Stimulated activated CD4-positive, alpha-beta T cell treated with anti-CD3 and anti-CD28 coated beads, Interleukin-1b, Interleukin-23, amount 100 ng/mL, for 48 hours (primary cell): ENCODE measurements at regions not wholly inside any gene's neighbourhood (a gene's known extent, or its start where the extent isn't known, plus 50 kb on each side); places are given as distances from the start of the nearest gene placed in this dataset.

Experiments
- DNase-seq: peaks from one replicate; pipeline ENCODE4 v3.0.0-alpha.2; 2020

DNA sequence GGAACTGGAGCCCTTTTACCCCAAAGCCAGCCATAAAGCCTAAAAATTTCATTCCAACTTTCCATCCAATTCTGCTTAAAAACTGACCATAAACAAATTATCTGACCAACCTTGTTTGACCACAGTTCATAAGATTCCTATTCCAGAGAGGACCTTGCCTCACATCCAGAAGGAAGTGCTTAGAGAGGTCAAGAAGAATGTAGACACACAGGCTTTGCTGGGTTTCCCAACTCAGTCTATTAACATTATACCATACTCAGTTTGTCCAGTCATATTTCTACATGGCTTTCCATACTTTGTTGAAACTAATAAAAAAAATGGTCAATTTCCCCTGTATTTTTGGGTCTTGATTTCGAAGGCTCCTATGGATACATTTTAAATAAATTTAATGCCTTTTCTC, 1522.5 kb downstream of the ARAP2 start:
- no peak for DNase-seq

DNA sequence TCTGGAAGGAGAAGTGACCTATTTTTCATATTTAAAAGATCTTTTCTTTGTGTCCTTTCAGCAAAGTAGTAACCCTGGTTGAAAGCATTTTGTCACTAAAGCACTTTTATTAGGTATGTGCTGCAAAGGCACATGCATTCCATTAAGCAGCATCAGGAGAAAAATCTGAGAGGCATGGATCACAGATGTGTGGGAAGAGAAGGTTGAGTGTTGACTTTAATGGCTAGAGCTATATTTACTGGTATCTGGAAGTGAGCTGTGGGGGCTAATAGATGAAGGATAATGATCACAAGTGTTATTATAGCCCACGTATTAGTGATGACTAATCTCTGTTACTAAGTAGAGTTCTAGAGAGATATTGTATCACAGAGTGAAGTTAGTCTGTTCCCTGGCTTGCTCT, 1520.7 kb downstream of the ARAP2 start:
- no peak for DNase-seq

DNA sequence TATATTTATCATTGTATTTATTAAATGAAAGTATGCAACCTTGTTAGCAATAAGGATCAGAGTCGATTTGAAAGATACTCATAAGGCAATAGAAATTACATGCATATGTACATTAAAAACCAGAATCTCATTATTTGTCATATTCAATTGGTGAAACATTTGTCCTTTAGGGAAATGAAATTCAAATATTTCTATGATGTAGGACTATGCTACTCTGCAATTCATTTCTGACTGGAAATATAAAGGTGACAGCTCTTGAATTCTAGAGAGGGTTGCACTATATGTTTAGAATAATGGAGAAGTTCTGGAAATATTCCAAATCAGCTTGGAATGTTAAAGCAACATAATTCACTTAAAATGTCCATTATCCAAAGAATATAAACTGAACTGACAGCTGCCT, 1519.8 kb downstream of the ARAP2 start:
- no peak for DNase-seq

DNA sequence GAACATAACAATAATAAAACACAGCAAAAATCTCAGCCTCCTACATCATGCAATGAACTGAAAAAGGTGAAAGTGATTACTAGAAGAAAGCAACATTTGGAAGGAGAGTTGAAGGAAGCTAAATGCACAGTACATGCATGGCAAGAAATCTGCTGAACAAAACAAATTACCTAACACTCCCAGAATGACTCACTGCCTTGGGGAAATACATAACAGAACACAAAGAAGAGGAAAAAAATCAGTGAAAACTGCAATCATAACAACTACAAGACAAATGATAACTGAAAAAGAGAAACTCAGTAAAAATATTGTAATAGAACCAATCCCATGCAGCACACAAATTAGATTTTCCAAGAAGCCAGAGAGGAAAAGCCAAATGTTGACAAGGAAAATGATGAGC, 1513.2 kb downstream of the ARAP2 start:
- no peak for DNase-seq

DNA sequence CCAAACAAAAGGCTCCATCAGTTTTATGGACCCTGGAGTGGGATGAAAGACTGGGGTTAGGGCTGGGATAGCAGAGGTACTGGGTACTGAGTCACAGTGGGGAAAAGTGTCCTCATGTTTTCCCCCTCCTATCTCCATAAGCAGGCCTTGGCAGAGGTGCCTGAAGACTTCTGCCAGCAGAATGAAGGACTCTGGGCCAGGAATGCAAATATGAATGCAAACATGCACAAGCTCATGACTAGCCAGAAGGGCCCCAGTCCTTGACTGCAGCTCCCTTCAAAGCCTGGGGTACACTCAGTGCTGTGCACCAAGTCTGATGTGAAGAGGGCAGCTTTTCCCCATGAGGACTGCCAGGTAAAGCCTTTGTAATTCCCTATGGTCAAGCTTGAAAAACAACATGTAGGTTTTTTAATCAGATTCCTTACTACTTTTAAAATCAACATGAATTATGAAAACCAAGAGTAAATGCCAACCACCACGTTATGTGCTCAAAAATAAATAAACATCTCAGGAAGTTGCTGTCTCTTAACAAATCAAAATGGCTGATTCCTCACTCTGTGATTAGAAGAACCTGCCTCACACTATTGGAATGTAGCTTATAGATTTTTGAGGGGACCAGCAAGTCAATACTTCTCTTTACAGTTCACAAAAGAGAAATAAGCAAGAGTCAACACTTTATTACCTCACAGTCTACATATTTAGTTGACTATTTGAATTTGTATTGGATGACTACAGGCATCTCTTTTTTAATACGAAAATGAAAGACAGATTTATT, 1512.0 kb downstream of the ARAP2 start:
- DNase-seq: no peak

DNA sequence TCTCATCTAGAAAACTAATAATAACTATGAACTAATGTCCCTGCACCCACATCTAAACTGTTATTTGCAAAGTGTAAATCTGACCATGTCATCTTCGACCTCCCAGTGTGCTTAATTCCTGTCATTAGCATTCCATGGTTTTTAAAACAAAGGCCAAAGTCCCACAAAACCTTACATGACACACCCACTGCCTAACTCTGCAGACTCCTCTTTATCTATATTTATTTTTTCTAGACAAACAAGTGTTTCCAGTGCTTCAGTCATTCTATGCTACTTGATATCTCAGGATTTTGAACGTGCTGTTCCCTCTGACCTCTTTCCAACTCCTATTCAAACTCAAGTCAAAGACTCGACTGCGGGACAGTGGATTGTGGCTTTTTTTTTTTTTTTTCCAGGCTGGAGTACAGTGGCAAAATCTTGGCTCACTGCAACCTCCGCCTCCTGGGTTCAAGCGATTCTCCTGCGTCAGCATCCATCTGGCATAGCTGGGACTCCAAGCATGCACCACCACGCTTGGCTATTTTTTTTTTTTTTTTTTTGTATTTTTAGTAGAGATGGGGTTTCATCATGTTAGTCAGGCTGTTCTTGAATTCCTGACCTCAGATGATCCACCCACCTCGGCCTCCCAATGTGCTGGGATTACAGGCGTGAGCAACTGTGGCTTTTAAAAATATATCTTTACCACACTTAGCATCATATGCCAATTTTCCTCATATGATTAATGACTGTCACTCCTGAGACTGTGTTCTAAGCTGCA, 1511.0 kb downstream of the ARAP2 start:
- no peak for DNase-seq

DNA sequence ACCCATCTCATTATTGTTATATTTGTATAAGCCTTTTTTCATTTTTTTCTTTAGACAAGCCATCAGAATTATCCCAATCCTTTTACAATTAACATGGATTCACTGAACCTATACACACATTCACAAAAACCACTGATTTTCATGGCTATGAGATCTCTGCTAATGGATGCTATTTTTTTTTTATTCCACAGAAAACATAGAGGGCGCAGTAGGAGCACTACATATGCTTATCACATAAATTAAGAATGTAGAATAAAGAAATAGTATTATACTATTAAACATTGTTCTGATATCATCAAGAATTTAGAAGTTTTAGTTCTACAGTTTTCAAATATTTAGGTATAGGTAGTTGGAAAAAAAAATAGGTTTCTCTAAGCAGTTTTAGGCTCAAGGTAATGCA, 1477.4 kb downstream of the ARAP2 start:
- DNase-seq: no peak

DNA sequence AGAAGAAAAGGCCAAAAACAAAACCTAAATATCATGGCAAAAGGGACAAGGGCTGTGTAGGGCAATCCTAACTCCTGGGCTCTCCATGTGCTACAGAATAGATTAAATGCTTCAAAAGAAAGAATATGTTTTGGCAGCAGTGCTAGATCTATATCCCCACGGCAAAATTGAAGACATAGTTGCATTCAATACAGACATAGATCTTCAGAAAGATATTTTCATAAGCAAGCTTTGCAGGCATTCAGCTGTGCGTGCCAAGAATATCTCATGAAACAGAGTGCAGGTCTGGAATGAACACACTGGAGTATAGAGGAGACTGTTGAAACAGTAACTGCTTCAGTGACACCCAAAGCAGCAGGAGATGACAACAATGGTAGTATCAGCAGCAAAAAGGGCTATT, 1476.9 kb downstream of the ARAP2 start:
- no peak for DNase-seq

DNA sequence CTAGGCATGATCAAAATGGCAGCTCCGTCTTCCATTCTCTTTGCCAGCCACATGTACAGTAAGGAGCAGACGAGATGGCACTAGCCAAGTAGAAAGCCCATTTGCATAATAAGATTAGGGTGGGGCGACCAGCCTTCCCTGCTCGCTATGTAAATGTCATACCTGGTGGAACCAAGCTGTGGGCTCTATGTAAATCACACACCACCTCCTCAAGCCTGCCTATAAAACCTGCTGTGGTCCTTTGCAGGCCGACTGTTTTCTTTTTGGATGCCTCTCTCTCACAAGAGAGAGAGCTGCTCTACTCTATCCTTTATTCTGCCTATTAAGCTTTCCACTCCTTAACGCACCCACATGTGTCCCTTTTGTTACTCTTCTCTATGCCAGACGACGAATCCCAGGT, 1472.7 kb downstream of the ARAP2 start:
- no peak for DNase-seq

DNA sequence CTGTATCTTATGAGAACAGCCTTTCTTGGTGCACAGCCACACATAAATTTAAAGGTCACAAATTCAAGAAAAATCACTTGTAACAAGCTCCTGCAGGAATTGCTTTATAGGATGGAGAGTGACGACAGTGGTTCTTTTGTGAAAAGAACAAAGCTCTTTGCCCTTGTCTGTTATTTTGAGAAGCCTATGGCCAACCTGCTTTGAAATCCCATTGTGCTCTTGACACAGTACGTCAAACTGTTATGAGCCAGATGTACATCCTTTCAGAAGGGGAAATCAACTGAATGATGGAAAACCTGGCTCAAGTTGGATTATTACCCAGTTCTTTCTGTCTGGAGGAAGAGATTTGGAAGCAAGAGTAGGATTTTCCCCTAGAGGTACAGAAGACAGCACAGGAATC, 1454.2 kb downstream of the ARAP2 start:
- no peak for DNase-seq

DNA sequence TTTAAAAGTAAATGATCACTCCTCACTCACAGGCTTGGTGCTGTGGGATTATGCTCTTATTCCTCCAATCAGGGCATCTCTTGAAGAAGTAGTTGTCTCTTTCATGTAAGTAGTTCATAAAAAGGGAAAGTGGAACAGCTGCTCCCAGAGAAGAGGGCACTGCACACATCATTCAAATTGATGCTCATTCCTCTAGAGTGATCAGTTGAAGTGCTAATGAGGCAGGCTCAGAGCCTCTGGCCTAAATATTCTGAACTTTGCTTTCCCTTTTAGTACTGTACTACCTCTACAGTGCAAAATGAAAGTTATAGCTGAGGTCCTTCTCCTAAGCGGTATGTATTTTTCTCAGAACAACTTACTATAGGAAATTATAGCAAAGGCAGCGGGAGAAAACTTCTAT, 1453.1 kb downstream of the ARAP2 start:
- no peak for DNase-seq

DNA sequence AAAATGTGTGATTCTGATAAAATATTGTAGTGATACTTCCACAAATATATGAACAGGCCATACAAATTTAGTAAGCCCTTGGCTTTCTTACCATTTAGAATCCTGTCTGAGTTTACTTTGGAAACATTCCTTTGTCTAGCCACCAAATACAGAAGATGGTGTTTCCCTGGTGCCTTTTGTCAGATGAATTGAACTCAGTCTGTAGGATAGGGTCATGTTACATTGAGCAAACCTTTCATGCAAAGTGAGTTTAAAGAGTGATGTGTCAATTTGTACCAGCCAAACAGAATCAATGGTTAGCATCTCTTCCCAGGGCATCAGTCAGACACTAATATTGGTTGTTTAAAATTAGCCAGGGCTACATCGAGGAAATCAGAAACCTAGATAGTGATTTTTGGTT, 1443.4 kb downstream of the ARAP2 start:
- DNase-seq: no peak

DNA sequence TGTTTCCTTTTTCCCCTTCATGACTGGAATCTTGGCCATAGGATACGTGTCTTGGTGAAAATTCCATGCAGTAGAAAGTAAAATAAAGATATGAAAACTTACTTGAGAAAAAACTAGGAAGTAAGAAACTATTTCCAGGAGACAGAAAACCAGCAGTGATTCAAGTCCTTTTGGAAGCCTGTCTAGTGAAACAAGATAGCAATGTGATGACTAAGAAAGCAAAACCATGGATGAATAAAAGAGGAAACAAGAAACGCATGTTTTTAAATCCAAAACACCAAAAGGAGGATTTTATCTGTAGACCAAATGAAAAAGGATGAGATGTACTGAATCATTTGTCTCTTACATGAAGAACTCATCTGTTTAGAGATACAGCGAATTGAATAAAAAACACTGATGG, 1430.0 kb downstream of the ARAP2 start:
- DNase-seq: no peak

DNA sequence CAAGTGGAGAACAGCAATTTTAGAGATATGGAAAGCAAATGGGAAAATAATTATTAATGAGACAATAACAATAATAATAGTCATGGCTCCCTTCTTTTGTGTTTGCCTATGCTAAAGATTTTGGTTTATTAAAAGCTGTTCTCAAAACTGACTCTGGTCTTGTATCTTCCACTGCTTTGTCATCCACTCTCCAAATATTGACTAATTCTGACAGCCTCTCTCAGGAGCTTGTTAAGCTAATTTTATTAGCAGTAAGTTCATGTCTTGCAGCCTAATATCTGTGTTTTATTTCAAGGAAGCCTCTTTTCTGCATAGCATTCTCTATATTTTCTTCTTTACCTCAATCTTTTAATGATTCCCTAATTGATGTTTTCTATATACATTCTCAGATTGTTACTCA, 1419.8 kb downstream of the ARAP2 start:
- no peak for DNase-seq

DNA sequence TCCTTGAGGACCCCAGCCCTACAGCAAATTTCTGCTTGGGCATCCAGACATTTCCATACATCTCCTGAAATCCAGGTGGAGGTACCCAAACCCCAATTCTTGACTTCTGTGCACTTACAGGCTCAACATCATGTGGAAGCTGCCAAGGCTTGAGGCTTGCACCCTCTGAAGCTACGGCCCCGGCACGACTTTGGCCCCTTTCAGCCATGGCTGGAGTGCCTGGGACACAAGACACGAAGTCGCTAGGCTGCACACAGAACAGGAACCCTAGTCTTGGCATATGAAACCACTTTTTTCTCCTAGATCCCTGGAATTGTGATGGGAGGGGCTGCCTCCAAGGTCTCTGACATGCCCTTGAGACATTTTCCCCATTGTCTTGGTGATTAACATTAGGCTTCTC, 1417.7 kb downstream of the ARAP2 start:
- no peak for DNase-seq

DNA sequence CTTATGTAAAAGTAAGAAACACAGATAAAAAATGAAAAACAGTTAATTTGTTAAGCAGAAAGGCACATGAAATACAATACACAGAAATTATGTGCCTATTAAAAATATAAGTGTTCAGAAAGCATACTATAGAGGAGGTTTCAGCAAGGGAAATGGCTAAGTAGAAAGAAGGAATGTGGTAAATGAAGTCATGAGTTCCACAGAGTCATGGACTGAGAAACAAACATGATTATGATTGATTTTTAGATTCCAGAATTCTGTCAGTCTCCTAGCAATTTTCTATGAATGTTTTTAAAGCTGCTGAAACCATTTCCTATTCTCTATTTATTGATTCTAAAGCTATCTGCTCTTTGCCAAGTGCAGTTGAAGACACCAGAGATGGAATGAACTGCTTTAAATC, 1398.4 kb downstream of the ARAP2 start:
- DNase-seq: no peak

DNA sequence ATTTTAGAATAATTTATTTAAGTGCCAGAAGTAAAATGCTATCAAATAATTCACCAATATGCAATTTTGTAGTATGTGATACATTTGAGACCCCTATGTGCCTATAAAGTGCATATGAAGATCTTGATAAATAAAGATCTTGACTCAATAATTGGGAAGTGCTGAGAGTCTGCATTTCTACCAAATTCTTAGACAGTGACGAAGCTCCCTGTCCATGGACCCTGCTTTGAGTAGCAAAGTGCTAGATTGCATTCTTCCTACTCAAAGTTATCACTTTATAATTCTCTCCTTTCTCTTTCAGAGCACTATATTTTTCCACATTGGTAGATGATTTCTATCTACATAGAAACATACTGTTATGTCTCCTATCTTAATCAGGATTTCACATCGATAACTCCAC, 1393.9 kb downstream of the ARAP2 start:
- DNase-seq: no peak

DNA sequence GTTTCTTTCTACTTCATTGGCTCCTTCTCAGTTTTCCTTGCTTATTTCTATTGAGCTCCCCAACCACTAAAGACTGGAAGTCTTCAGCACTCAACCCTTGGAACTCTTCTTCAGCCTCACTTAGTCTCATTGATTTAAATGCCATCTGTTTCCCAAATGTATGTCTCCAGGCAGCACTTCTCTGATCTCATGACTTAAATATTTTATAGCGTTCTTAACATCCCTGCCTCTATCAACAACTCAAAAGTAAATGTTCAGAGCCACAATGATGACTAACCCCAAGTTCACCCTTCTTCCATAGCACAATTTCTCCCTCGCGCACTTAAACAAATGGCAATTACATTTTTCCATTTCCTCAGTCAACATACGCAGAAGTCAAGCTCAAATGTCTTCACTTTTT, 1393.3 kb downstream of the ARAP2 start:
- DNase-seq: no peak

DNA sequence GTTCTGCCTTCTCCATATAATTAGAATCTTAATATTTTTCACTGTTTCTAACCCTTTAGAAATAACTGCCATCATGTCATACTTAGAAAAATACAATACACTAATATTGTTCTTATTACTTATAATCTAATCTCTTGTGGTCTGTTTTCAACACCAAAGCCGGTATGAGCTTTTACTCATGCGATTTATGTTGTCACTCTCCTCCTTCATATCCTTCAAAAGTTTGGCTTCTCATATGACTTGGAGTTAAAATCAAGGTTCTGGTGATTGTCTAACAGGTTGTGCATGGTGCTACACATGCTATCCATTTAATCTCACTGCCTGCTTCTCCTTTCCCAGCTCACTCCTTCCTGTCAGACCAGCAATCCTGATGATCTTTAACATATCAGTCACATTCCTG, 1392.9 kb downstream of the ARAP2 start:
- no peak for DNase-seq

DNA sequence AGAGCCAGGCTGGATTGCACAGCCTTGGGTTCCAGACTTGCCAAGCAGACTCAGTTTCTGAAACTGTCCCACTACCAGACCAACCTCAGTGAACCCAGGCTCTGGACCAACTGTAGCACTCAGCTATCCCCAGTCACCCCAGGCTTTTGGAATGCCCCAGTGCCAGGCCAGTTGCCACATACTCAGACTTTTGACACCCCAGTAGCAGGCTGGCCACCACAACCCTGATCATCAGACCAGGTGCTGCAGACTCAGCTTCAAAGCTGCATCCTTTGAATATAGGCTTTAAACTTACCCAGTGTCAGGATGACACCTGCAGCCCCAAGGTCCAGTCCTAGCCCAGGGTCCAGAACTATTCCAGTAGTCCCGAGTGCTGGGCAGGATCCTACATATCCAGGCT, 1389.9 kb downstream of the ARAP2 start:
- no peak for DNase-seq

DNA sequence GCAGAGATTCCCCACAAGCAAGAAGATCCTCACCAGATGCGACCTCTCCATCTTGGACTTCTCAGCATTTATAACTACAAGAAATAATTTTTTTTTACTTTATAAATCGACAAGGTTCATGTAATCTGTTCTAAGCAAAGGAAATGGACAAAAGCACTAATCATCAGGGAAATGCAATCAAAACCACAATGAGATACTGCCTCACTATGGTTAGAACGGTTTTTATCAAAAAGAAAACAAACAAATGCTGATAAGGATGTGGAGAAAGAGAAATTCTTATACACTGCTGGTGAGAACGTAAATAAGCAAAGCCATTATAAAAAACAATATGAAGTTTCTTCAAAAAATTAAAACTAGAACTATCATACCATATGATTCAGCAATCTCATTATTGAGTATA, 1382.6 kb downstream of the ARAP2 start:
- DNase-seq: no peak

DNA sequence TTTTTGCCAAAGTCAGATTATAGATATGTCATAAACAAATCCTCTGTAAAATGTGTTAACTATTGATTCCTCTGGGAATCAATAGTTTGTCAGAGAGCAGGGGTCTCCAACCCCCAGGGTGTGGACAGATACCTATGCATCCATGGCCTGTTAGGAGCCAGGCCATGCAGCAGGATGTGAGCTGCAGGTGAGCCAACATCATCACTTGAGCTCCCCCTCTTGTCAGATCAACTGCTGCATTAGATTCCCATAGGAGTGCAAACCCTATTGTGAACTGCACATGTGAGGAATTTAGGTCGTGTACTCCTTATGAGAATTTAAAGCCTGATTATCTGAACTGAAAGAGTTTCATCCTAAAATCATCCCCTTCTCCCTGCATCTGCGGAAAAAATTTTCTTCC, 1365.4 kb downstream of the ARAP2 start:
- no peak for DNase-seq

DNA sequence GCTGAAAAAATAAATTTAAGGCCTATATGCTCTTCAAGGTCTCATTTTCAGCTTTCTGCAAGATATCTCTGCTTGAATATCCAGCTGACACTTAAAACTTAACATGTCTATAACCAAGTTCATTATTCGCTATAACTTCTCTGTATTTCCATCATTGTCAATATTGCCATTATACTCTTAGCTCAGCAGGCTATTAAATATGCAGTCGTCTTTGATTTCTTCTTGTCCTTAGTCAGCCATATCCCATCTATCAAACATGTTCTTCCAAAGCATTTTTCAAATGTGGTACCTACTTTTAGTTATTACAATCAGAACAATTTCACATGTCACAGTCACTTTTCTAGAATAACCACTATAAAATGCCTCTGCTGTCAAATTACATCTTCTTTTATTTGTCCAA, 1364.1 kb downstream of the ARAP2 start:
- no peak for DNase-seq

DNA sequence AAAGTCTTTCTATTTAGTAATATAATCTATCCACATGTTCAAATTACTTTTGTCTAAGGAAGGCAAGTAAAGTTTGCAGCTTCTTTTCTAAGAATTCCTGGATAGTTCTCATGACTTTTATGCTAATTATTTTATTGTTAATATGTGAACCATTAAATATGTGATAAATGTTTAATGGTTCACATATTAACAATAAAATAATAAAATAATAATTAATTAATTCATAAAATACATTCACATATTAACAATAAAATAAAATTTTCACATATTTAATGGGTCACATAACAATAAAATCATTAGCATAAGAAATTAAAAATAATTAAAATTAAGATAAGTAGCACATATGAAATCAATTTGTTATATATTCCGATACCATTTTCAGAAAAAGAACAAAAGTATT, 1352.4 kb downstream of the ARAP2 start:
- DNase-seq: no peak

DNA sequence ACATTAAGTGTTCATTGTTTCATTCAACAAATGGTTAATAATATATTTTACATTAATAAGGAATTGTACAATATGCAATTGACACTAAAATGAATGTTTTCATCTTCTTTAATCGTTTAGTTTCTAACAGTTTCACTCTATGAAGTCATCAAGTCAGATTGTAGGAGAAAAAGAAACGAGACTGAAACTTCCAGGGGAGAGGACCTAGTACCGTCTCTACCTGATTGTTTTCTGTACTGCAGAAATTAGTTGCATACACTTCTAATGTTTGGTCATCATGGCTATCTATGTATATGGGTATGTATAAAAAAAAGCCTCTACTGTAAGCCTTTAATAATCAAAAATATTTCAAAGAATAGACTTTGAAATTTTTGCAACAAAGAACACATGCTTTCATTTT, 1350.9 kb downstream of the ARAP2 start:
- no peak for DNase-seq
